H9 (cell line): ENCODE measurements at regions not wholly inside any gene's neighbourhood (a gene's known extent, or its start where the extent isn't known, plus 50 kb on each side); places are given as distances from the start of the nearest gene placed in this dataset.

ENCODE experiments used
- DNase-seq: peaks from one replicate; pipeline ENCODE4 v3.0.0-alpha.2; 2017
- H2AFZ ChIP-seq: one replicate; pipeline ENCODE4 v1.6.1; 2013; ENCODE audit warnings: mild to moderate bottlenecking, low read length, control low read depth, moderate library complexity
- H2AK5ac ChIP-seq: 2 replicates; pipeline ENCODE4 v1.6.1; 2013; ENCODE audit warnings: low read length, control low read depth, mixed read lengths; ENCODE audit not compliant: insufficient read length
- H2BK120ac ChIP-seq: one replicate; pipeline ENCODE4 v1.6.1; 2013; ENCODE audit warnings: low read depth, mild to moderate bottlenecking, low read length, control low read depth, inconsistent platforms; ENCODE audit not compliant: poor library complexity, severe bottlenecking
- H2BK12ac ChIP-seq: 2 replicates; pipeline ENCODE4 v1.6.1; 2013; ENCODE audit warnings: low read length, control low read depth, mixed read lengths, low read depth; ENCODE audit not compliant: insufficient read length
- H2BK15ac ChIP-seq: 2 replicates; pipeline ENCODE4 v1.6.1; 2013; ENCODE audit warnings: low read depth, low read length, control low read depth
- H2BK20ac ChIP-seq: one replicate; pipeline ENCODE4 v1.6.1; 2013; ENCODE audit warnings: low read depth, mild to moderate bottlenecking, low read length, control low read depth, inconsistent platforms; ENCODE audit not compliant: poor library complexity, severe bottlenecking
- H2BK5ac ChIP-seq: 2 replicates; pipeline ENCODE4 v1.6.1; 2013; ENCODE audit warnings: low read length, control low read depth, mixed read lengths; ENCODE audit not compliant: insufficient read length
- H3K14ac ChIP-seq: 2 replicates; pipeline ENCODE4 v1.6.1; 2013; ENCODE audit warnings: low read length, control low read depth; ENCODE audit not compliant: insufficient read depth
- H3K18ac ChIP-seq: 2 replicates; pipeline ENCODE4 v1.6.1; 2013; ENCODE audit warnings: low read depth, mild to moderate bottlenecking, mixed read lengths, low read length, control low read depth; ENCODE audit not compliant: insufficient read length
- H3K23ac ChIP-seq: 2 replicates; pipeline ENCODE4 v1.6.1; 2013; ENCODE audit warnings: low read length, control low read depth, mixed read lengths, low read depth; ENCODE audit not compliant: insufficient read length
- H3K23me2 ChIP-seq: 2 replicates; pipeline ENCODE4 v1.6.1; 2013; ENCODE audit warnings: low read depth, mild to moderate bottlenecking, mixed read lengths, low read length, control low read depth; ENCODE audit not compliant: insufficient read length, poor library complexity, severe bottlenecking
- H3K27ac ChIP-seq: 2 replicates; pipeline ENCODE4 v1.5.1; 2013; ENCODE audit warnings: low read length, control low read depth, mixed read lengths, low read depth; ENCODE audit not compliant: insufficient read length
- H3K27me3 ChIP-seq: 2 replicates; pipeline ENCODE4 v1.6.1; 2013; ENCODE audit warnings: low read length, control low read depth, inconsistent platforms; ENCODE audit not compliant: insufficient read depth
- H3K4ac ChIP-seq: 2 replicates; pipeline ENCODE4 v1.6.1; 2013; ENCODE audit warnings: low read depth, mild to moderate bottlenecking, control low read depth, inconsistent platforms, low read length, moderate library complexity
- H3K4me1 ChIP-seq: 2 replicates; pipeline ENCODE4 v1.6.1; 2013; ENCODE audit warnings: low read length, control low read depth, inconsistent platforms; ENCODE audit not compliant: insufficient read depth
- H3K4me2 ChIP-seq: 2 replicates; pipeline ENCODE4 v1.6.1; 2013; ENCODE audit warnings: low read length, control low read depth, mixed read lengths; ENCODE audit not compliant: insufficient read length, insufficient read depth
- H3K56ac ChIP-seq: 2 replicates; pipeline ENCODE4 v1.6.1; 2013; ENCODE audit warnings: low read depth, mild to moderate bottlenecking, mixed read lengths, low read length, control low read depth; ENCODE audit not compliant: insufficient read length
- H3K79me1 ChIP-seq: 2 replicates; pipeline ENCODE4 v1.6.1; 2013; ENCODE audit warnings: low read depth, mild to moderate bottlenecking, moderate library complexity, low read length, control low read depth, inconsistent platforms; ENCODE audit not compliant: insufficient read depth, poor library complexity, severe bottlenecking
- H3K79me2 ChIP-seq: 2 replicates; pipeline ENCODE4 v1.6.1; 2013; ENCODE audit warnings: low read length, control low read depth, inconsistent platforms; ENCODE audit not compliant: insufficient read depth
- H3K9ac ChIP-seq: 2 replicates; pipeline ENCODE4 v1.6.1; 2013; ENCODE audit warnings: low read length, control low read depth, mixed read lengths; ENCODE audit not compliant: insufficient read length; ENCODE audit errors: extremely low read depth
- H3K9me3 ChIP-seq: one replicate; pipeline ENCODE4 v1.6.1; 2013; ENCODE audit warnings: low read depth, low read length, inconsistent platforms; ENCODE audit not compliant: control insufficient read depth
- H3T11ph ChIP-seq: one replicate; pipeline ENCODE4 v1.6.1; 2013; ENCODE audit warnings: mild to moderate bottlenecking, low read length, control low read depth, inconsistent platforms
- H4K20me1 ChIP-seq: one replicate; pipeline ENCODE4 v1.6.1; 2013; ENCODE audit not compliant: control insufficient read depth, insufficient read length, insufficient read depth
- H4K5ac ChIP-seq: 2 replicates; pipeline ENCODE4 v1.6.1; 2013; ENCODE audit warnings: low read depth, mild to moderate bottlenecking, mixed read lengths, low read length, control low read depth; ENCODE audit not compliant: insufficient read length
- H4K8ac ChIP-seq: replicated peaks from 2 replicates; pipeline ENCODE4 v1.6.1; 2013; ENCODE audit warnings: low read length, control low read depth, mixed read lengths, low read depth; ENCODE audit not compliant: insufficient read length
- H4K91ac ChIP-seq: 2 replicates; pipeline ENCODE4 v1.6.1; 2013; ENCODE audit warnings: low read depth, mild to moderate bottlenecking, moderate library complexity, mixed read lengths, low read length, control low read depth; ENCODE audit not compliant: insufficient read length
- H3K27ac Mint-ChIP-seq, 3 experiments: 2 replicates in 2 of 3; 3 replicates in 1 of 3; pipeline ENCODE4 v1.8.0; 2020 to 2021; ENCODE audit warnings: mixed read lengths in 3 of 3, mild to moderate bottlenecking in 1 of 3, moderate library complexity in 1 of 3
- H3K27me3 Mint-ChIP-seq: 2 replicates; pipeline ENCODE4 v1.8.0; 2021; ENCODE audit warnings: low read depth, mild to moderate bottlenecking, moderate library complexity, mixed read lengths
- H3K36me3 Mint-ChIP-seq, 3 experiments: 2 replicates in 2 of 3; 3 replicates in 1 of 3; pipeline ENCODE4 v1.8.0; 2020 to 2021; ENCODE audit warnings: low read depth in 3 of 3, mixed read lengths in 3 of 3; ENCODE audit not compliant: insufficient read depth in 1 of 3
- H3K4me1 Mint-ChIP-seq, 2 experiments: 2 replicates each; pipeline ENCODE4 v1.8.0; 2020; ENCODE audit warnings: mixed read lengths in 2 of 2
- H3K4me3 Mint-ChIP-seq, 2 experiments: 2 replicates in 1 of 2; 3 replicates in 1 of 2; pipeline ENCODE4 v1.8.0; 2020 to 2021; ENCODE audit warnings: mild to moderate bottlenecking in 2 of 2, mixed read lengths in 2 of 2, moderate library complexity in 1 of 2
- H3K9me3 Mint-ChIP-seq, 2 experiments: 2 replicates in 1 of 2; 3 replicates in 1 of 2; pipeline ENCODE4 v1.8.0; 2020; ENCODE audit warnings: mild to moderate bottlenecking in 2 of 2, mixed read lengths in 2 of 2, moderate library complexity in 1 of 2
- CTCF ChIP-seq: fragments of 200-600 bp; sonication (generic); conservative IDR thresholded peaks from 3 replicates; pipeline ENCODE4 v1.8.0; 2021; ENCODE audit warnings: antibody characterized with exemption, mild to moderate bottlenecking
- WGBS: extraction: QIAGEN DNeasy Blood & Tissue Kit; methylation state at CpG from one replicate; pipeline ENCODE4 v1.1.7; 2013; ENCODE audit warnings: missing lambda C conversion rate, low lambda C conversion rate, mixed read lengths; ENCODE audit not compliant: insufficient read length; ENCODE audit errors: extremely low coverage; 5-methylcytosine and 5-hydroxymethylcytosine counted together

GRCh38 chr13:40342461-40342860 is 324.0 kb downstream of the FOXO1 start:
- no peak overlapping the region for H3K18ac ChIP-seq
- no peak for DNase-seq
- H3T11ph ChIP-seq, result no peak overlapping the region
- H4K5ac ChIP-seq, result no peak overlapping the region
- no peak overlapping the region; a peak in 1 of 7 replicates for H3K27ac Mint-ChIP-seq
- H3K4me3 Mint-ChIP-seq, result no peak overlapping the region
- H4K20me1 ChIP-seq, result no peaks in the 10 kb centered on the region
- H3K23me2 ChIP-seq, result no peaks in the 10 kb centered on the region
- no peak overlapping the region for H2BK20ac ChIP-seq
- no peak overlapping the region for H3K4ac ChIP-seq
- H2AK5ac ChIP-seq, result no peak overlapping the region
- peaks cover 61 to 62% of the 10 kb centered on the region in 2 experiments for H3K4me1 Mint-ChIP-seq
- no peaks in the 10 kb centered on the region for H3K79me2 ChIP-seq
- H3K27me3 ChIP-seq, result no peaks in the 10 kb centered on the region; the same call in 1 of the 2 replicates
- H3K4me2 ChIP-seq, result no peak overlapping the region
- no peak overlapping the region for H4K8ac ChIP-seq
- peaks cover 56% of the 10 kb centered on the region for H3K27me3 Mint-ChIP-seq
- H3K36me3 Mint-ChIP-seq, result peaks cover 0 to 10% (median 2%) of the 10 kb centered on the region in 3 experiments; a peak in 5 of 7 replicates
- no peak overlapping the region for H2BK15ac ChIP-seq
- no peak overlapping the region for H2BK5ac ChIP-seq
- H4K91ac ChIP-seq, result no peak overlapping the region
- no peak overlapping the region for H2BK120ac ChIP-seq
- H3K9me3 ChIP-seq, result no peaks in the 10 kb centered on the region
- H3K27ac ChIP-seq, result no peak overlapping the region
- H2BK12ac ChIP-seq, result no peak overlapping the region
- no peaks in the 10 kb centered on the region for H3K79me1 ChIP-seq
- H3K23ac ChIP-seq, result no peak overlapping the region
- no peak overlapping the region for H3K56ac ChIP-seq
- peaks cover 4 to 7% of the 10 kb centered on the region in 2 experiments; a peak in 4 of 5 replicates for H3K9me3 Mint-ChIP-seq
- no peak overlapping the region for H3K9ac ChIP-seq
- TF ChIP-seq CTCF, result no peak
- peaks cover 13% of the 10 kb centered on the region for H3K4me1 ChIP-seq
- no peak overlapping the region for H3K14ac ChIP-seq
- no CpG with 5 or more reads among the region's 7 CpGs for WGBS
- H2AFZ ChIP-seq, result no peak overlapping the region
